ENCODE measurements at regions not wholly inside any gene's neighbourhood (a gene's known extent, or its start where the extent isn't known, plus 50 kb on each side); places are given as distances from the start of the nearest gene placed in this dataset.
"Not testable (repeated sequence)": the region's sequence is repeated elsewhere in the genome, so short reads cannot be mapped to it uniquely, and the experiment has no call there.

GRCh38 chr1:214715126-214715525 is 112.1 kb downstream of the CENPF start:
- DNase-seq = no peak

GRCh38 chr1:214717351-214717750 is 114.4 kb downstream of the CENPF start:
- no peak for DNase-seq

- DNase-seq = no peak
Measured at GRCh38 chr1:214718724-214719123, 115.7 kb downstream of the CENPF start.

GRCh38 chr1:214719207-214719606 is 116.2 kb downstream of the CENPF start:
- DNase-seq = no peak

GRCh38 chr1:214720561-214720960 is 117.6 kb downstream of the CENPF start:
- no peak for DNase-seq

GRCh38 chr1:214727274-214727673 is 124.3 kb downstream of the CENPF start:
- DNase-seq = no peak

- no peak for DNase-seq
Measured at GRCh38 chr1:214739621-214740238, 136.7 kb downstream of the CENPF start.

- DNase-seq = no peak
Measured at GRCh38 chr1:214740471-214740870, 137.5 kb downstream of the CENPF start.

GRCh38 chr1:214747050-214747635 is 144.1 kb downstream of the CENPF start:
- DNase-seq = no peak

GRCh38 chr1:214753236-214753852 is 150.3 kb downstream of the CENPF start:
- no peak for DNase-seq

- no peak for DNase-seq
Measured at GRCh38 chr1:214761030-214761429, 158.0 kb downstream of the CENPF start.

- DNase-seq = no peak
Measured at GRCh38 chr1:214762902-214763301, 159.9 kb downstream of the CENPF start.

GRCh38 chr1:214764502-214764901 is 161.5 kb downstream of the CENPF start:
- no peak for DNase-seq

- no peak for DNase-seq
Measured at GRCh38 chr1:214767221-214767620, 164.2 kb downstream of the CENPF start.

GRCh38 chr1:214769666-214770065 is 166.7 kb downstream of the CENPF start:
- DNase-seq = not testable (repeated sequence)

GRCh38 chr1:214777364-214777763 is 174.4 kb downstream of the CENPF start:
- no peak for DNase-seq

- no peak for DNase-seq
Measured at GRCh38 chr1:214791961-214792360, 189.0 kb downstream of the CENPF start.

GRCh38 chr1:214792527-214793186 is 189.7 kb downstream of the CENPF start:
- no peak for DNase-seq

- no peak for DNase-seq
Measured at GRCh38 chr1:214793708-214794107, 190.7 kb downstream of the CENPF start.

- DNase-seq = no peak
Measured at GRCh38 chr1:214801191-214801590, 198.2 kb downstream of the CENPF start.

GRCh38 chr1:214808845-214809460 is 206.0 kb downstream of the CENPF start:
- no peak for DNase-seq

- no peak for DNase-seq
Measured at GRCh38 chr1:214816603-214817002, 213.6 kb downstream of the CENPF start.

GRCh38 chr1:214823311-214824117 is 220.5 kb downstream of the CENPF start:
- DNase-seq = peak; percentile 32
